HG03378 (cell line): ENCODE measurements at regions not wholly inside any gene's neighbourhood (a gene's known extent, or its start where the extent isn't known, plus 50 kb on each side); places are given as distances from the start of the nearest gene placed in this dataset.
"Not testable (repeated sequence)": the region's sequence is repeated elsewhere in the genome, so short reads cannot be mapped to it uniquely, and the experiment has no call there.

Experiments used
- ATAC-seq: cut with Tn5 transposase; IDR thresholded peaks from one replicate; pipeline ENCODE4 v1.9.1; 2021; ENCODE audit warnings: mild to moderate bottlenecking, moderate library complexity; ENCODE audit not compliant: unreplicated experiment

DNA sequence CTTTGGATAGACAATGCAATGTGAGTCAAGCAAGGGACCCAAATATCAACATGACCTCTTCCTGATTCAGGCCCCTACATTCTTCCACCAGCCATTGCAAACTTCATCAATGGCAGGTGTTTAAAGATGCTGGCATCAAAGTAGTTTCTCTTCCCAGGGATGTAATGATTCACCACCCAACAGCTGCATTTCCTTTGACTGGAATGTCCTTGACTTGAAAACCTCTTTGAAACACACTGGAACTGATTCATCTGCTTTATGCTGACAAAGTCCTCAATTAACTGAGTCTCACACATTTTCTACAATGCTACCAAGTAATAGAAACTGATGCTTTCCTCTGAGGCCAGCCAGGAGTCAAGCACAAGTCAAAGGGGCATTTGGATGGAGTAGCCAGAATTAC, 385.5 kb downstream of the GBE1 start:
- no peak for ATAC-seq

DNA sequence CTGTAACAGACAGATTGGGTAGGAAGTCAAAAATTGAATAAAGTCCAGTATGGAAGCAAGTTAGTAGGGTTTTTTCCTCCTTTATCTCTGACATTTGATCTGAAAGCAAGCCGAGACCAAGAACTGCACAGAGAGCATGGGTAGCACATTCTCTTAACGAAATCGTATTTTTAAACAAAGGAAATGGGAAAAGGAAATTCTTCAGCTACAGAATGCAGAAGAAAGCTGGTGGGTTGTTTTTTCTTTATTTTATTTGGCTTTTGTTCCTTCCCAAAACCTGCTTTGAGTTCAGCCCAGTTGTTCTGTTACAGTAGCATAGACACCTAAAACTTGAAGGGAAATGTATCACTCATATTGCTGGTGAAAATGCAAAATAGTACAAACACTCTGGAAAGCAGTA, 397.0 kb downstream of the GBE1 start:
- ATAC-seq: no peak

DNA sequence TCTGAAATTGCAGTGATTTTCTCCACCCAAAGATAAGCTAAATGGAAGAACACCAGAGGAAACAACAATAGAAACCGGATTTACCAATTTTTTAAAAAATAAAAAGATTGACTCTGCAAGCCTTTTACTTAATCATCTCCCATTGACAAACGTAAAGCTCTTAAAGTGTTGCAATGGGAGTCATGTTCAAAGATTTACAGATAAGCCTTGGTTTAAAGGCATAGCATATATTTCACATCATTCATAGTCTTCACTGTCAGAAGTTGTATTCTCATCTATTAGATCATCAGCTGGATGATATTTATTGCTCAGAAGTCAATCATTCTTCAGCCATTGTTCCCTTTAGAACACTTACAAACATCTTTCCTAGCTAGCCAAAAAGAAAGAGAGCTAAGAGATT, 397.6 kb downstream of the GBE1 start:
- no peak for ATAC-seq

DNA sequence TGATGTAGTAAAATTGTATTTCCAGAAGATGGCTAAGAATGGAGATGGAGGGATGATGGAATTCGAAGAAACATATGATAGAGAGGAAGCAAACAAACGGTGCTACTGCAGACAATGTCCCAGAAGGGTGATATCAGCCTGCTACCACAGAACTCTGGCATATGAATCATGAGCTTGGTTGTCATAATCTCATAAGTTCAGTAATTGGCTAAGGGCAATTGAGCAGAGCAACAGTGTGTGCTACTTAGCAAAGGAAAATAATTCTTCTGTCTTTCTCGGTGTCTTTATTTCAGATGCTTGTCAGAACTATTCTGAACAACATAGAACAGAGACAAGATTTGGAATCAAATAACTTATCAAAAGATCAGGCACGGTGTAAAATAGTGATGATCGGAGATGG, 407.3 kb downstream of the GBE1 start:
- no peak for ATAC-seq

DNA sequence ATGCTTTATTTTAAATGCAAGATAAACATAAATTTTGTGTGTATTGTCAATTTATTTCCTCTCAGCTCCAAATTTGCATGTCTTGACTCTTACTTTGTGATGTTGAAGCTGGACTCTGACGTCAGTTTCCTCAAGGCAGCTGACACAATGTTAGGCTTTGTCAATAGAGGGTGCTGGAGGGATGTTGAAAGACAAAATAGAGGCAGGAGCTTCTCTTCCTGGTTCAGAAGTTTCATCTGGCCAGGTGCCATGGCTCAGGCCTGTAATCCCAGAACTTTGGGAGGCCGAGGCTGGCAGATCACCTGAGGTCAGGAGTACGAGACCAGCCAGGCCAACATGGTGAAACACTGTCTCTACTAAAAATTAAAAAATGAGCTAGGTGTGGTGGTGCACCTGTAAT, 408.6 kb downstream of the GBE1 start:
- ATAC-seq: no peak

DNA sequence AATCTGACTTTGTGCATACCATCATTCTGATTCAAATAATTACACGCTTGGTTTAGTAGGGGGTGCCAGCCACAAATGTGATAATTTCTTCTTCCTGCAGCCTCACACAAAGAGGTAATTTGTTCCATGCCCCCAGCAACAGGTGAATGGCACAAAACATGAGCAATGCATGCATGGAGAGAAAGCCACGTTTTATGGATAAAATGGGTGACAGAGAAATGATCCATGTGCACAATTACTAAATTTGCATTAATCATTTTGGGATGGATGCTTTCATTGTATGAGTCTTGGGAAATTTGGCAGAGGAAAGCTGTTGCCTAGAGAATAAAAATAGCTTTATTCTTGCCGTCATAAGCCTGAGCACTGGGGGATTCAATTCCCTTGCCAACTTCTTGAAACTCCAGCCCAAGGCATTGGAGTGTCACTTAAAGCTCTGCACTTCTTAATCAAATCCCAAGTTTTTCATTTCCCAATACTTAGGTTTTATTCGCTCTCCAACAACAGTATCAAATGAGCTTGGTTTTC, 411.6 kb downstream of the GBE1 start:
- ATAC-seq: no peak

DNA sequence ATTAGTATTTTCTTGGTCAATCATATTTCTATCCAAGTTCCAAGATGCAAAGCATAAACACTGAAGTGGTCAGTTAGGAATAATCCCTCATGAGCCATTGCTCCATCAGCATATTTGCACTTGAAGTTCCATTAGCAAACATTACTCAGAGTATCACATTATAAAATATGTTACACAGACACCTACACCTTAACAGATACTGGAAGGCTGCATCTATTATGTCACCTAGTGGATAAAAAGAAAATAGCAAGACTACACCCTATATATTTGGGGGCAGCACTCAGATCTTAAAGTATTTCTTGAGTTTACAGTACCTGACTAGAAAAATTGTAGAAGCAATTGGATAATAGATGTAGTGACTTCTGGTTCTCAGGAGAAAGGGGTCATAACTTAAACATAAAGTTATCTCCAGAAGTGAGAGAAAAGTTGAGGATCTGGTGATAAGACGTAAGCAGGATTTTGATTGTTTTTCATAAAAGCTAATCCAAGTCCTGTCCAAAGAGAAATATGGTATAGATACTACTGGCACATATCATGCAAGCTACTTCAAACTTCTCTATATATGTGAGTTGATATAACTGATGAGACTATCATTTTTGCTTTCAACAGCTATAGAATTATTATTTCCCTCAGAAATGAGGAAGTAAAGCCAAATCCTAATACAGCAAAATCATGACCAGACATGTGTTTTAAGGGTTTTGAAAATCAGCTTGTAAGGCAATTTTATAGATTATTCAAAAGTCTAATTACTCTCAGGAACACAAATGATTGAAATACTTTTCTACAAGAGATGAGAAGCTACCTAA, 422.2 kb downstream of the GBE1 start:
- peak; percentile 95 for ATAC-seq

DNA sequence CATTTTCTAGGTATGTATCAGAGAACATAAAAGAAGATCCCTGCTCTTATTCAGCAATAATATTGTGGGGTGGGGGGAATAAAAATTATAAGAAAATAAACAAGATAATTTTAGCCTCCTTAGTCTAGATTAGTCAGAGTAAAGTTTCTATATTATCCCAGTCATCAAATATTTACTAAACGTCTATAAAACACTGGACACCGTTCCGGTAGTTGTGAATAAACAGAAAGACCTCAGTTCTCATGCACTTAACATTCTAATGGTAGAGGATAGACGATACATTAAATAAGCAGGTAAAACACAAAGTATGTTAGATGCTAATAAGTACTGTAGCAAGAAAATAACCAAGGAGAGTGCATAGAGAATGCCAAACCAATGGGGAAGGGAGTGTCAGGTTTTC, 425.0 kb downstream of the GBE1 start:
- ATAC-seq: no peak

DNA sequence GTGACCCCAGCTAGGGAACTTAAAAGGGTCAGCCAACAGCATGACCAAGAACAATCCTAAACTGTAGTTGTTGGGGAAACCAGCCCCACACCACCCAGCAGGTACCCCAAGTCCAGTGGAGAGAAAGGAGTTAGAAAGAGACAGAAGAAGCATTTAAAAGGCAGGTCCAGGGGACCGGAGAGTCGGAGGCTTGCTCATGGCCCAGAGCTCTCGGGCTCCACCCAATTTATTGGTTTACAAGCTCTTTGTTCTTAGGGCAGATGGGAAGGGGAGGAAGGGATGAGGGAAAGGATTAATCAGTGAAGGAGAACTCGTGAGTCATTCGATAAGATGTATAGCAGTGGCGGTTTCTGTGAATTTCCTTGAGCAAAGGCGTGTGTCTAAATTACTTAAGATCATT, 431.6 kb downstream of the GBE1 start:
- ATAC-seq: not testable (repeated sequence)

DNA sequence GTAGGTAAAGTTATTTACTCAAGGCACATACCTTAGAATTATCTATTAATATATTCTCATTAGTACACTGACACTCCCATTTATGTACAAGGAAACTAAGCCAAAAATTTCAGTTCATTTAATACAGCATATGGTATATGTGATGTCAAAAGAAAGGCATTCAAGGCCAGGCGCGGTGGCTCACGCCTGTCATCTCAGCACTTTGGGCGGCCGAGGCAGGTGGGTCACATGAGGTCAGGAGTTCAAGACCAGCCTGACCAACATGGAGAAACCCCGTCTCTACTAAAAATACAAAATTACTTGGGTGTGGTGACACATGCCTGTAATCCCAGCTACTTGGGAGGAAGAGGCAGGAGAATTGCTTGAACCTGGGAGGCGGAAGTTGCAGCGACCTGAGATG, 435.2 kb downstream of the GBE1 start:
- ATAC-seq: no peak

DNA sequence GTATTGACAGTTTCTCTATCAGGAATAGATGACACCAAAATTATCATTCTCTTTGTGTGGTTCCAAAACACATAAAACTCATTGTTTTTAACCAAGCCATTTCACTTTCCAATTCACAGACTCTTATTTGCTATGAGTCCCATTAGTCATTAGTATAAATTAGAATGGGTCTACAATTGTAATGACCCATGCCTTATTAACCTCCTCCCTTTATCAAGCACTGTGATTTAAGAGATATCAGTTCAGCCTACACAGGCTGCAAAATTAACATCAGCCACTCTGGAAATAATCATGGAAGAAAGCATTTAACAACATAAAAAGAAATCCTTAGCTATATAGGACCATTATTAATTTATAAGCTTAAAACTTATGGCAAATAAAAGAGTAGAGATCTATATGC, 440.6 kb downstream of the GBE1 start:
- ATAC-seq: no peak

DNA sequence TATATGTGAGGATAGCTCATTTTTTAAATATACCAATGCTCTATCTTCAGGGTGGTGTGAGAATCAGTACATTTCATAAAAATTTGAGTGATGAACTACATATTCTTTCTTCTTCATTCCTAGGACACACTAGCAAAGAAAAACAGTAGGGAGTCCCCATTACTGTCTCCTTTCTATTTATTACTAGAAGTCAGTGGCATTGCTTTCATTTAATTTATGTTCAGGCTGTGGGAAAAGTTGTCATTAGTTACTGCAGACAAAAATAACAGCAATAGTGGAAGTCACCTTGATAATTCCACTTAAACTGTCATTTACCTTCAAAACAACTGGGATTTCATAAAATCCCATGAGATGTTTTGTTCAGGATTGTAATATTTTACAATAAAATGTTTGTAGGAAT, 446.4 kb downstream of the GBE1 start:
- ATAC-seq: no peak

DNA sequence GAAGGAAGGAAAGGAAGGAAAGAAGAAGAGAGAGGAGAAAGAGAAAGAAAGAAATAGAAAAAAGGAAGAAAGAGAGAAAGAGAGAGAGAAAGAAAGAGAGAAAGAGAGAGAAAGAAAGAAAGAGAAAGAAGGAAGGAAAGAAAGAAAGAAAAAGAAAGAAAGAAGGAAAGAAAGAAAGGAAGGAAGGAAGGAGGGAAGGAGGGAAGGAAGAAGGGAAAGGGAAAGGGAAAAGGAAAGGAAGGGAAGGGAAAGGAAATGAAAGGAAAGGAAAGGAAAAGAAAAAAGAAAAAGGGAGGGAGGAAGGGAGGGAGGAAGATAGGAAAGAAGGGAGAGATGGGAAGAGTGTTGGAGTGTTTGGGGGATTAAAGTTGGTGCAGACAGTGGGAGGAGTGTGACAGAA, 450.1 kb downstream of the GBE1 start:
- no peak for ATAC-seq

DNA sequence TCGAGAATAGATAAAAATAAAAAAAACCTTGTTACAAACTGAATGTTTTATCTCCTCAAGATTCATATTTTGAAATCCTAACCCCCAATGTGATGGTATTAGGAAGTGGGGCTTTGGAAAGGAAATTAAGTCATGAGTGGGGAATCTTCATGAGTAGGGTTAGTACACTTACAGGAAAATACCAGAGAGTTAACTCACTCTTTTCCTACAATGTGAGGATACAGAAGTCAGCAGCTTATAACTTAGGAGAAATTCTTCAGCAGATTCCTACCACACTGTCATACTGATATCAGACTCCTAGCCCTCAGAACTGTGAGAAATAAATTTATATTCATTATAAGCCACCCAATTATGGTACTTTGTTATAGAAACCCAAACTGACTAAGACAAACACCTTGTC, 453.1 kb downstream of the GBE1 start:
- no peak for ATAC-seq

DNA sequence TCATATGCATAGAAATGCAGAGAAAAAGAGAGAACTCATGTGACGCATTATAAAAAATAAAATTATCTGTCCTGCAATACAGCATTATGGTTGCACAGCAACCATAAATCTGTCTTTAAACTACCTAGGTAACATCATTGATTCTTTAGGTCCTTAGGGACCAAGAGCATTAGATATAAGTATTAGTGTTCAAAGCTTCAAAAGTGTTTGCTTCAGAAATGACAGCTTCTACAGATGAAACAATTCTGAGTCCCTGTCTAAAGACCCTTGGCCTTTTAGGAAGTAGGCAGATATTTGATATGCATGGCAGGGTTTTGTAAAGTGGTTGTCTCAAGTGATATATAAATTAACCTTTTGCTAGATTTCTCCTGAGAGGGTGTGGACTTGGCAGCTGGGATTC, 454.2 kb downstream of the GBE1 start:
- no peak for ATAC-seq

DNA sequence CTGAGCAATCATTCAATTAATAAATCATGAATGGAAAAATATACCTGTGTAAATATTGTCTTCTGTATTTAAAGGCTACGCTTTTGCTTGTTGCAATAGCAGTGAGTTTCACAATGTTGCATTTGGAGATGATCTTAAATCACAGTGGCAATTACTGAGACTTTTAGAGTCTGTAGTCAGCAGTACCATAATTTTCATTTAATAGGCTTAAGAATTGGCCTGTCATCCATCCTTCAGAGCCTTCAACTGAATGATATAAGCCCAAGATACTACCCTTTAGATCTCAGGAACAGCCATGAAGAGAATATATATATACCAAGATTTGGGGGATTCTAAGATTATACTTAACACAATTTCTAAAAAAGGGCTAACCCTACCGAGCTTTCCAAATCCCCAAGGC, 458.1 kb downstream of the GBE1 start:
- ATAC-seq: no peak

DNA sequence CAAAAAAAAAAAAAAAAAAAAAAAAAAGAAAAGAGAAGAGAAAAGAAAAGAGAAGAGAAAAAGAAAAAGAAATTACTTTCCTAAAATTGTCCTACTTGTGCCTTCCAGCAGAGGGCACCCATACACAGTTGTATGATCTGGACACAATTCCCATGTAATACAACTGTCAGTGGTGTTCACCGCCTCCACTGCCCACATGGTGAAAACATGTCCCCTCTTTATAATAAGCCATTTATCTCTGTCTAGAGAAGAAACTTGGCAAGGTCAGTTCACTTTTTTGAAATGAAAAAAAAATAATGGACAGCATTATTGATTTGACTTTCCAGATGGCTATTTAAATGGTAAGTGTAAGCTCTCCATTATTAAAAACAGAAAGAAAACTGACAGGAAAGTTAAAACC, 459.4 kb downstream of the GBE1 start:
- peak; percentile 85 for ATAC-seq

DNA sequence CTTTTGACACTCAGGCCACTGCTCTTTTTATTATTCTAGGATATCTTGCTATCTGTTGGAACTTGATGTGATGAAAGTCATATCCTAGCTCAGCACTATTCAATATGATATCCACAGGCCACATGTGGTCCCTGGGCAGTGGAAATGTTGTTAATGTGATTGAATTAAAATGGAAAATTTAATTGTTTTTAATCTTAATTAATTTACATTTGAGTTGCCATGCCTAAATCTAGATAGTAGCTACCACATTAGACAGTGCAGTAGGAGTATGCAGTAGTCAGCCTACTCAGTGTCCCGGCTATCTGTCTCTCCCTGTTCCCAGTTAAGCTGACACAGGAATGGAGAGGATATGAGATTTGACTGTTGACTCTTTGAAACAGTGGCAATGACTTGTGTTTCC, 460.2 kb downstream of the GBE1 start:
- no peak for ATAC-seq

DNA sequence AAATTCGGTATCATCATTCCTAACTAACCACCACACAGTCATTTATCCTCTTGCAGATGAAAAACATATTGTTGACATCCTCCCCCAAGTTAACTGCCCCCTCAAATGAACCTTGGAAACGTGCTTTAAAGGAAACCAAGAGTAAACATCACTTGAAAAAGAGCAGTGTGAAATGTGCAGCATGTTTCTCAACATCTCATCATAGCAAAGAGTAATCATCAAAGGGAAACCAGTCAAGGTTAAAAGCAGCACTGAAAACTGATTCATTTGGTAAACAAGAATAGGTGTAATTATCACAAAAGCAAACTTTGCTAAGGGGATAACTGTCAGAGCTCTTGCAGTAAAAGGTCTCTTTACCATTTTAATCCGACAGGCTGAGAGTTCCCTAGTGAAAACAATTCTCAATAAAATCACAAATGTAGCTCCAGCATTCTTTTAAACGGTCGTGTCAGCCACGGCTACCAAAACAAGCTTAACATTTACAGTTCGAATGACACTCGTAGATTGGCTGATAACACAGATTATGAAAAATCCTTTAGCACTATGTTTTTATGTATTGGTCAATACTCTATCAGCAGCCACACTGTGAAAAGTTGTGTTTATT, 461.0 kb downstream of the GBE1 start:
- ATAC-seq: no peak

DNA sequence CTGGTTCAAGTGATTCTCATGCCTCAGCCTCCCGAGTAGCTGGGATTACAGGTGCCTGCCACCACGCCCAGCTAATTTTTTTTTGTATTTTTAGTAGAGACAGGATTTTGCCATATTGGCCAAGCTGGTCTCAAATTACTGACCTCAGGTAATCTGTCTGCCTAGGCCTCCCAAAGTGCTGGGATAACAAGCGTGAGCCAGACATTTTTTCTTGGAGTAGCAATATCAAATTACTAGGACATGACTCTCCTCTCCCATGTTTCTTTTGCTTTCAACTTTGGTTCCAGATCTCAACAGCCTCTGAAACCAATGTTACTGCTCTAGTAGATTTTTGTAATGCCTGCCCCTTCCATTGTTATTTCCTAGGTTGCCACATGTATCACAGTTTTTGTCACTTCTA, 462.0 kb downstream of the GBE1 start:
- ATAC-seq: no peak

DNA sequence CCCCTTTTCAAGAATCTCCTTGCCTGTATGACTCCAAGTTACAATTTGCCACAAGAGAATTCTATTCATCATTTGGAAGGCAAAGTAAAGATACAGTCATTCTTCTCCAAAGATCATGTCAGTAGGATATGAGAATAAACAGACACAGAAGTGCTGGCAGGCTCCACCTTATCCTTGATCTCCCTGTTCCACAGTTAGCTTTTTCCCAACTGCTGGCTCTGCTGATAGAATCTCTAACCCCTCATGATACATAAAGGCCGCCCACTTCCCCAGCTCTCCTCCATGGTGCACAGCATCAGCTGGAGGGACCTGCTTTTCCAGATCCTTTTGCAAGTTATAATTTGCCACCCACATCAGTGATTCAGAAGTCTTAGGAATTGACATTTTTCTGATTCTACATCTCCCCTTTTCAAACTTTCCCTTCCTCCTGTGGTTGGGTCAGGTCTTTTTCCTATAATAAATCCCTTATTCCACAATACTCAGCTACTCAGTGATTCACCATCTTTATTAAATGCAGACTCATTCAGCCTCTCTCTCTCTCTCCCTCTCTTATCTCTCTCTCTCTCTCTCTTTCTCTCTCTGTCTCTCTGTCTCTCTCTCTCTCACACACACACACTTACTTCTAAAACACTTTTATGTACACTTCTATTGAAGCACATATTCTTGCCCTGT, 465.4 kb downstream of the GBE1 start:
- ATAC-seq: no peak

DNA sequence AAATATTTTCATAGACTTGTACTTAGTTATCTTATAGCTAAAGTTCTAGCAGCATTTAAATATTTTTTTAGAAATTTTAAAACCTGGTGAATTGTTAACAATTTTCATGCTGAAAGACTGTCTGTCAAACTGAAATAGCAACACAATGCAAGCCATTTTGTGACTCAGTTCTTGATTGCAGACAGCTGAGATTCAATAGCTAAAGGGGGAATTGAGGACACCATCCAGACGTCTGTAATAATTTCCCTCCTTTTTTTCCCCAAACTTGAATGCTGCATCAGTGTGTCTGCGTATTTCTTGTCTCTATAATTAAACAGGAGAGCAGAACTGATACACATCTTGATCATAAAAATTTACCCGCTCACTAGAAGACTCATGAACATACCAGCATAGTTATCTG, 468.3 kb downstream of the GBE1 start:
- no peak for ATAC-seq
